Neutrophil (primary cell): ENCODE measurements at regions not wholly inside any gene's neighbourhood (a gene's known extent, or its start where the extent isn't known, plus 50 kb on each side); places are given as distances from the start of the nearest gene placed in this dataset.
"Not testable (repeated sequence)": the region's sequence is repeated elsewhere in the genome, so short reads cannot be mapped to it uniquely, and the experiment has no call there.

Experiments
- H3K27ac ChIP-seq: fragments of 200-600 bp; sonication (generic); 2 replicates; pipeline ENCODE4 v1.5.1; 2016; ENCODE audit warnings: mild to moderate bottlenecking, moderate library complexity
- H3K27me3 ChIP-seq: fragments of 200-600 bp; sonication (generic); 2 replicates; pipeline ENCODE4 v1.6.0; 2016; ENCODE audit warnings: mild to moderate bottlenecking
- H3K36me3 ChIP-seq: fragments of 200-600 bp; sonication (generic); 2 replicates; pipeline ENCODE4 v1.5.1; 2017
- H3K4me1 ChIP-seq, 2 experiments: fragments of 200-600 bp in 1 of 2; sonication (generic) in 1 of 2; 1 replicate in 1 of 2; 2 replicates in 1 of 2; pipeline versions ENCODE4 v1.5.1 to v1.6.1; 2013 to 2016; ENCODE audit warnings: low read depth in 1 of 2, low read length in 1 of 2, mild to moderate bottlenecking in 1 of 2, moderate library complexity in 1 of 2; ENCODE audit not compliant: control insufficient read depth in 1 of 2, insufficient read depth in 1 of 2
- H3K4me3 ChIP-seq, 2 experiments: fragments of 200-600 bp in 1 of 2; sonication (generic) in 1 of 2; 1 replicate in 1 of 2; 2 replicates in 1 of 2; pipeline ENCODE4 v1.5.1; 2013 to 2016; ENCODE audit warnings: low read depth in 1 of 2, low read length in 1 of 2, mild to moderate bottlenecking in 1 of 2, moderate library complexity in 1 of 2
- H3K9me3 ChIP-seq: fragments of 200-600 bp; sonication (generic); 2 replicates; pipeline ENCODE4 v1.5.1; 2016
- TF ChIP-seq, protein P1 (sequence below): fragments of 200-600 bp; sonication (generic); IDR thresholded peaks from 2 replicates; pipeline ENCODE4 v1.5.1; 2016; ENCODE audit warnings: antibody characterized with exemption

DNA sequence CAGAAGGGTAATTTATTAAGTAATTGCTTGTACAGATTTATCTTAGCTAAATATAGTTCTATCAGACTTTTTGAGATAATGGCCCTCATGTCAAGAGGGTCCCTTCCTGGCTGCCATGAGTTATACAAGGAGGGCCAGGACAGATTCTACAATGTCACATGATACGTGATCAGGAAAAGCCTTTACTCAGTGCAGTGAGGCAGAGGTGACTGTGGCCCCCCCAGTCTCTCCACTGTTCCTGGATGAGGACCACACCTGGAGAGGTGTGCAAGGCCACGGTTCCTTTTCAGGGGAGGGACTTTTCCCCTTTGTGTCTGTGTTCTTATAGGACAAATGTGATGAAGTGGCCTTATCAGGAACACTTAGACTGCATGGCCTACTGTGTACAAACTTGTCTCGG lies 54.3 kb upstream of the LRCH1 start:
- no peaks in the 10 kb centered on the region for H3K4me1 ChIP-seq
- H3K27ac ChIP-seq, result no peak overlapping the region
- TF ChIP-seq, protein P1, sequence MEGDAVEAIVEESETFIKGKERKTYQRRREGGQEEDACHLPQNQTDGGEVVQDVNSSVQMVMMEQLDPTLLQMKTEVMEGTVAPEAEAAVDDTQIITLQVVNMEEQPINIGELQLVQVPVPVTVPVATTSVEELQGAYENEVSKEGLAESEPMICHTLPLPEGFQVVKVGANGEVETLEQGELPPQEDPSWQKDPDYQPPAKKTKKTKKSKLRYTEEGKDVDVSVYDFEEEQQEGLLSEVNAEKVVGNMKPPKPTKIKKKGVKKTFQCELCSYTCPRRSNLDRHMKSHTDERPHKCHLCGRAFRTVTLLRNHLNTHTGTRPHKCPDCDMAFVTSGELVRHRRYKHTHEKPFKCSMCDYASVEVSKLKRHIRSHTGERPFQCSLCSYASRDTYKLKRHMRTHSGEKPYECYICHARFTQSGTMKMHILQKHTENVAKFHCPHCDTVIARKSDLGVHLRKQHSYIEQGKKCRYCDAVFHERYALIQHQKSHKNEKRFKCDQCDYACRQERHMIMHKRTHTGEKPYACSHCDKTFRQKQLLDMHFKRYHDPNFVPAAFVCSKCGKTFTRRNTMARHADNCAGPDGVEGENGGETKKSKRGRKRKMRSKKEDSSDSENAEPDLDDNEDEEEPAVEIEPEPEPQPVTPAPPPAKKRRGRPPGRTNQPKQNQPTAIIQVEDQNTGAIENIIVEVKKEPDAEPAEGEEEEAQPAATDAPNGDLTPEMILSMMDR, result no peak
- H3K9me3 ChIP-seq, result no peaks in the 10 kb centered on the region
- no peaks in the 10 kb centered on the region for H3K36me3 ChIP-seq
- no peaks in the 10 kb centered on the region for H3K27me3 ChIP-seq
- no peak overlapping the region for H3K4me3 ChIP-seq

DNA sequence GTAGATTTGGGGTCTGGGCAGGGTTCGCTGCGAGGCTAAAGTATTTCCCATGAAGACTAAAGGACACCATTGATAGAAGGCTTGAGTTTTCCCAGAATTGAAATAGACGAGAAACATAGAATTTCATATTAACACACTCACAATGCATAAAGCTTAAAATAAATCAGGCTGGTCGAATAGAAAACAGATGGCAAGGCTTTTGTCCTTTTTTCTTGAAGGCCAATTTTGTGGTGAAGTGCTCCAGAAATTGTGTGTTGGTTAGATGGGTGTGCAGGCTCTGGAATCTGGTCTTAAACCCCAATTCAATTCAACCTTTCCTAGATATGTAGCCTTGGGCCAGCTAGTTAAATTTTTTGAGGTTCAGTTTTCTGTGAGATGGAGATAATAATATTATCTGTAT lies 56.9 kb upstream of the LRCH1 start:
- Histone ChIP-seq H3K36me3 (no peaks in the 10 kb centered on the region), H3K4me1 (no peaks in the 10 kb centered on the region), H3K9me3 (no peaks in the 10 kb centered on the region), H3K27ac (no peak overlapping the region), H3K27me3 (no peaks in the 10 kb centered on the region), H3K4me3 (no peak overlapping the region)
- TF ChIP-seq, protein P1, result no peak

DNA sequence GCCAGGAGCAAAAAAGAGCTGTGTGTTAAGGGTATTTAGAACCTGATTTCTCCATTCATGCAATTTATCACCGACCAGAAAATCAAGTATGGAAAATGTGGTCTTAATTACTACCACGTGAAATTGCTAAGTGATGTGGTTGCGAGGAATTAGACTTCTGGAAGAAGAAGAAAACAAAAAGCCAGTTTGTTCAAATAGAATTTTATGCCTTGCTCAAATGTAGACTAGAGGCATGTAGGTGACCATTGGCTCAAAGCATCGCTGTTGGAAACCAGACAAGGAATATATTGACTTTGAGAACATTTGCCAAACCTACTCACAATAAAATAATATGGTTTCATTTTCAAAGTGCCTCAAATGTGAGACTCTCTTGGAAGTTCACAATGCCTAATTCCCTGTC lies 57.3 kb upstream of the LRCH1 start:
- H3K4me1 ChIP-seq, result no peaks in the 10 kb centered on the region
- TF ChIP-seq, protein P1, result no peak
- H3K27ac ChIP-seq, result no peak overlapping the region
- no peak overlapping the region for H3K4me3 ChIP-seq
- H3K27me3 ChIP-seq, result no peaks in the 10 kb centered on the region
- H3K36me3 ChIP-seq, result no peaks in the 10 kb centered on the region
- H3K9me3 ChIP-seq, result no peaks in the 10 kb centered on the region

DNA sequence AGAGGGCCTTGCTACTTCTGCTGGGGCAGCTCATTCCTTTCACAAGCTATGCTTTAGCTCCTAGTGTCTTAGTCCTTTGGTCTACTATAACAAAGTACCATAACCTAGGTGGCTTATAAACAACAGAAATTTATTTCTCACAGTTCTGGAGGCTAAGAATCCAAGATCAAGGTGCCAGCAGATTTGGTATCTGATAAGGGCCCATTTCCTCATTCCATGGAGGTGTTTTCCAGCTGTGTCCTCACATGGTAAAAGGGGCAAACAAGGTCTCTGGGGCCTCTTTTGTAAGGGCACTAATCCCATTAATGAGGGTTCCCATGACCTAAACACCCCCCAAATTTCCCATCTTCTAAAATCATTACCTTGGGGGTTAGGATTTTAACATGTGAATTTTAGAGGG lies 57.9 kb upstream of the LRCH1 start:
- H3K4me3 ChIP-seq, result no peak overlapping the region
- no peaks in the 10 kb centered on the region for H3K9me3 ChIP-seq
- no peaks in the 10 kb centered on the region for H3K36me3 ChIP-seq
- no peaks in the 10 kb centered on the region for H3K27me3 ChIP-seq
- H3K4me1 ChIP-seq, result no peaks in the 10 kb centered on the region
- H3K27ac ChIP-seq, result no peak overlapping the region
- TF ChIP-seq, protein P1, result no peak

DNA sequence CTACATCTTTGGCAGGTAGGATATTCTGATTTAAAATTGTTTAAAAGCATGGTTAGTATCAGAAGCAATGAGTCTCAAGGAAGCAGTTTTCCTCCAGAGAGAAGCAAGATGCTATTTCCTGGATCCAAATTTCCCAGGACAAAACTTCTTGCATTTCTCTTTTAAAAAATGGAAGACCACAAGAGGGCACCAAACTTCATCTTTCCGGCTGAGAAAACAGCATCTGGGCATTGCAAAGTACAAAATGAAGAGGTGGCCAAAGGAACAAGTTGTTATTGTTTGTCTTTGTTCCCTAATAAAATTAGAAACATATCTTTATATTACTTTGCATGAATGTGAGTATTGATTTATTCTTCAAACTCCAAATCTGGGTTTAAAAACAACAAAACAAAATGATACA lies 60.0 kb upstream of the LRCH1 start:
- Histone ChIP-seq H3K36me3 (no peaks in the 10 kb centered on the region), H3K4me1 (no peaks in the 10 kb centered on the region), H3K4me3 (no peak overlapping the region), H3K27ac (no peak overlapping the region), H3K9me3 (no peaks in the 10 kb centered on the region), H3K27me3 (no peaks in the 10 kb centered on the region)
- TF ChIP-seq, protein P1, result no peak

DNA sequence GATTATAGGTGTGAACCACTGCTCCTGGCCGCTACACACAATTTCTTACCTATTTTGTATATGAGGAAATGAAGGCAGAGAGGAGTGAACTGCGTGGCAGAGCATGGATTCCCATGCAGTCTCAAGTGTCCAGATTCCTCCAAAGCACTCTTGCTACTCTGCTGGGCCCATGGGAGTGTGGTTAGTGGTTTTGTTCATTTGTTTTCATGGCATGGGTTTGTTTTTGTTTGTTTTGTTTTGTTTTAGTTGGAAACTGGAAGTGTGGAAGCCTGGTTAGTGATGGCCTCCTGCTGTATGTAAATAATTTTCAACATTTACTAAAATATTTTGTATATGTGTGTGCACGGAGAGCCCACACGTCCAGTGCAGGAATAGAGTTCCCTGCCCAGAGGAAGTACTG lies 61.3 kb upstream of the LRCH1 start:
- no peak overlapping the region for H3K27ac ChIP-seq
- TF ChIP-seq, protein P1, result no peak
- H3K27me3 ChIP-seq, result no peaks in the 10 kb centered on the region
- H3K9me3 ChIP-seq, result no peaks in the 10 kb centered on the region
- H3K4me3 ChIP-seq, result no peak overlapping the region
- H3K36me3 ChIP-seq, result no peaks in the 10 kb centered on the region
- H3K4me1 ChIP-seq, result no peaks in the 10 kb centered on the region

DNA sequence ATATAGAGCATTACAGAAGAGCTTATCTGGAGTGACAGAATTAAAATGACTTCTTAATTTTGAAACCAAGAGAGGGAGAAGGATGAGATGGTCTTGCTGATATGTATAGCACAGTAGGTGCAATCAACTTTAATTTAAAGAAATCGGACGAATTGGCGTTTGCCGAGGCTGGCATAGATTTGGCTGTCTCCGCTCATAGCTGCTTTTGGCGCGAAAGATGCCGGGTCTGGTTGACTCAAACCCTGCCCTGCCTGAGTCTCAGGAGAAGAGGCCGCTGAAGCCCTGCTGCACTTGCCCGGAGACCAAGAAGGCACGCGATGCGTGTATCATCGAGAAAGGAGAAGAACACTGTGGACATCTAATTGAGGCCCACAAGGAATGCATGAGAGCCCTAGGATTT lies 62.3 kb upstream of the LRCH1 start:
- not testable (repeated sequence) for H3K36me3 ChIP-seq, H3K4me3 ChIP-seq, H3K27ac ChIP-seq, H3K4me1 ChIP-seq, H3K9me3 ChIP-seq, H3K27me3 ChIP-seq
